Endothelial cell of umbilical vein (primary cell): ENCODE measurements at regions not wholly inside any gene's neighbourhood (a gene's known extent, or its start where the extent isn't known, plus 50 kb on each side); places are given as distances from the start of the nearest gene placed in this dataset.

ENCODE experiments used
- BruUV-seq: library from RNA; stranded (reverse); fragments of 400-500 nt; replicated peaks from 2 replicates; lab custom pipeline; 2021; lab: Mats Ljungman, UMichigan
- CTCF ChIA-PET: fragments of 300-600, 350-600 bp; sonication (Branson Sonifier 250); formaldehyde crosslinking; loops from one replicate; lab custom pipeline; 2021; ENCODE audit warnings: antibody characterized with exemption, inconsistent platforms; lab: Charles Lee
- POLR2A ChIA-PET: fragments of 300-600, 350-600 bp; sonication (Branson Sonifier 250); formaldehyde crosslinking; loops from one replicate; lab custom pipeline; 2021; ENCODE audit warnings: antibody characterized with exemption, inconsistent platforms; lab: Charles Lee
- DNase-seq: peaks from one replicate; pipeline ENCODE4 v3.0.0-alpha.2; 2011; ENCODE audit warnings: low read depth, low spot score
- FAIRE-seq: peaks from 2 replicates; lab custom pipeline; 2011; peaks lifted over from hg19 to GRCh38; lab: Jason Lieb, UNC
- H2AFZ ChIP-seq: 2 replicates; pipeline ENCODE4 v1.6.0; 2012; ENCODE audit warnings: low read depth, low read length, control low read depth, inconsistent platforms
- H3K27ac ChIP-seq: 2 replicates; pipeline ENCODE4 v1.5.1; 2011; ENCODE audit warnings: low read depth, mild to moderate bottlenecking, control low read depth, low read length, moderate library complexity; ENCODE audit not compliant: insufficient read depth
- H3K27me3 ChIP-seq, 2 experiments: 2 replicates each; pipeline versions ENCODE4 v1.6.0 to v1.6.1; 2011; ENCODE audit warnings: low read length in 2 of 2, mixed read lengths in 1 of 2; ENCODE audit not compliant: control insufficient read depth in 2 of 2, insufficient read depth in 2 of 2
- H3K36me3 ChIP-seq, 2 experiments: 2 replicates in 1 of 2; 3 replicates in 1 of 2; pipeline ENCODE4 v1.5.1; 2011; ENCODE audit warnings: low read length in 2 of 2, mild to moderate bottlenecking in 1 of 2, moderate library complexity in 1 of 2; ENCODE audit not compliant: control insufficient read depth in 2 of 2, insufficient read depth in 2 of 2; ENCODE audit errors: extremely low read depth in 1 of 2
- H3K4me1 ChIP-seq: 3 replicates; pipeline ENCODE4 v1.5.1; 2011; ENCODE audit warnings: mild to moderate bottlenecking, low read length; ENCODE audit not compliant: control insufficient read depth, insufficient read depth; ENCODE audit errors: extremely low read depth
- H3K4me2 ChIP-seq: 2 replicates; pipeline ENCODE4 v1.6.1; 2011; ENCODE audit warnings: low read length, control low read depth, mixed read lengths; ENCODE audit not compliant: insufficient read depth
- H3K4me3 ChIP-seq, 3 experiments: fragments of 200-600 bp in 1 of 3; sonication (generic), shearing (Covaris generic) in 1 of 3; replicated peaks in 1 of 3; 2 replicates each; pipeline ENCODE4 v1.5.1; 2011 to 2016; ENCODE audit warnings: control low read depth in 3 of 3, low read length in 3 of 3, mild to moderate bottlenecking in 2 of 3, inconsistent platforms in 1 of 3, low read depth in 1 of 3, moderate library complexity in 1 of 3; ENCODE audit not compliant: insufficient read depth in 1 of 3
- H3K79me2 ChIP-seq: 2 replicates; pipeline ENCODE4 v1.6.0; 2012; ENCODE audit warnings: low read length, inconsistent platforms; ENCODE audit not compliant: control insufficient read depth, insufficient read depth
- H3K9ac ChIP-seq: replicated peaks from 2 replicates; pipeline ENCODE3; 2011; ENCODE audit warnings: low read length, control low read depth; ENCODE audit not compliant: insufficient read depth; ENCODE audit errors: extremely low read depth
- H3K9me1 ChIP-seq: replicated peaks from 3 replicates; pipeline ENCODE4 v1.6.0; 2011; ENCODE audit warnings: mild to moderate bottlenecking, low read length; ENCODE audit not compliant: control insufficient read depth, insufficient read depth; ENCODE audit errors: extremely low read depth
- H3K9me3 ChIP-seq: replicated peaks from 2 replicates; pipeline ENCODE4 v1.5.1; 2012; ENCODE audit warnings: low read length, inconsistent platforms; ENCODE audit not compliant: control insufficient read depth, insufficient read depth
- H4K20me1 ChIP-seq: replicated peaks from 2 replicates; pipeline ENCODE3; 2011; ENCODE audit warnings: mild to moderate bottlenecking, low read length; ENCODE audit not compliant: control insufficient read depth, insufficient read depth; ENCODE audit errors: extremely low read depth
- CTCF ChIP-seq, 2 donors: IDR thresholded peaks; 1 replicate in 1 of 2; 2 replicates in 1 of 2; pipeline ENCODE4 v1.5.1; 2011; ENCODE audit warnings: low read length in 2 of 2, mild to moderate bottlenecking in 2 of 2, moderate library complexity in 2 of 2, control low read depth in 1 of 2, inconsistent platforms in 1 of 2, low read depth in 1 of 2; ENCODE audit not compliant: insufficient read depth in 1 of 2; ENCODE audit errors: extremely low read depth in 1 of 2
- EZH2 ChIP-seq: IDR thresholded peaks from 2 replicates; pipeline ENCODE4 v1.6.1; 2012; ENCODE audit warnings: borderline replicate concordance, low read depth, mild to moderate bottlenecking, moderate library complexity, low read length, inconsistent platforms; ENCODE audit not compliant: severe bottlenecking
- FOS ChIP-seq: IDR thresholded peaks from 2 replicates; pipeline ENCODE4 v1.6.1; 2011; ENCODE audit warnings: mild to moderate bottlenecking, low read length, moderate library complexity, borderline replicate concordance; ENCODE audit not compliant: insufficient read depth
- GATA2 ChIP-seq: IDR thresholded peaks from 2 replicates; pipeline ENCODE4 v1.7.0; 2011; ENCODE audit warnings: low read depth, mild to moderate bottlenecking, moderate library complexity, mixed read lengths, low read length; ENCODE audit not compliant: insufficient read length, insufficient read depth
- JUN ChIP-seq: IDR thresholded peaks from 2 replicates; pipeline ENCODE4 v1.6.1; 2011; ENCODE audit warnings: borderline replicate concordance, low read depth; ENCODE audit not compliant: insufficient read length, insufficient read depth
- MAX ChIP-seq: IDR thresholded peaks from 2 replicates; pipeline ENCODE4 v1.6.1; 2011; ENCODE audit not compliant: insufficient read depth, insufficient read length
- MYC ChIP-seq: IDR thresholded peaks from one replicate; pipeline ENCODE4 v1.6.1; 2011; ENCODE audit warnings: mild to moderate bottlenecking, low read depth, low read length
- POLR2A ChIP-seq: IDR thresholded peaks from 2 replicates; pipeline ENCODE4 v1.6.1; 2012; ENCODE audit warnings: low read depth, mild to moderate bottlenecking, control low read depth, low read length
- POLR2AphosphoS5 ChIP-seq: IDR thresholded peaks from 2 replicates; pipeline ENCODE4 v1.6.1; 2012; ENCODE audit warnings: low read depth, mild to moderate bottlenecking, control low read depth, low read length, moderate library complexity; ENCODE audit not compliant: insufficient read depth
- dilution Hi-C: fragments of 300-500 bp; cut with MboI; formaldehyde crosslinking; loops from one replicate; pipeline ENCODE4 v1.15.0; 2019; ENCODE audit warnings: low sequenced_read_pairs; ENCODE audit not compliant: extremely low pct_ligation_motif_present
- intact Hi-C: fragments of 100-400 bp; cut with micrococcal nuclease; formaldehyde crosslinking; loops from one replicate; pipeline ENCODE4 v1.10.0; 2022

- Histone ChIP-seq H3K9ac (no peak overlapping the region), H3K4me3 (no peak overlapping the region), H4K20me1 (no peaks in the 10 kb centered on the region), H3K4me2 (no peak overlapping the region), H3K36me3 (no peaks in the 10 kb centered on the region), H3K9me1 (no peaks in the 10 kb centered on the region), H3K27ac (no peak overlapping the region), H3K4me1 (no peaks in the 10 kb centered on the region), H3K27me3 (no peaks in the 10 kb centered on the region), H3K9me3 (peaks cover 5% of the 10 kb centered on the region), H2AFZ (no peak overlapping the region), H3K79me2 (no peaks in the 10 kb centered on the region)
- BruUV-seq: no TSS peak
- POLR2A ChIA-PET: no interaction called here
- dilution Hi-C loops (no loop called here), intact Hi-C loops (no loop called here)
- TF ChIP-seq JUN: no peak
- no peak for TF ChIP-seq EZH2
- TF ChIP-seq POLR2AphosphoS5: no peak
- no peak for TF ChIP-seq FOS
- TF ChIP-seq MYC: no peak
- no peak for TF ChIP-seq GATA2
- TF ChIP-seq POLR2A: no peak
- no peak for TF ChIP-seq MAX
- TF ChIP-seq CTCF (IDR thresholded peaks at IDR 0.05; ENCODE audit: extremely low read depth in 1 of 2, insufficient read depth in 1 of 2, low read depth in 1 of 2, low read length in 2 of 2): no peak
- no peak for DNase-seq
- CTCF ChIA-PET: no interaction called here
- no peak for FAIRE-seq
Observed at GRCh38 chr7:67604461-67605386, 608.1 kb downstream of the TYW1 start.
